ENCODE measurements at regions not wholly inside any gene's neighbourhood (a gene's known extent, or its start where the extent isn't known, plus 50 kb on each side); places are given as distances from the start of the nearest gene placed in this dataset.

DNA sequence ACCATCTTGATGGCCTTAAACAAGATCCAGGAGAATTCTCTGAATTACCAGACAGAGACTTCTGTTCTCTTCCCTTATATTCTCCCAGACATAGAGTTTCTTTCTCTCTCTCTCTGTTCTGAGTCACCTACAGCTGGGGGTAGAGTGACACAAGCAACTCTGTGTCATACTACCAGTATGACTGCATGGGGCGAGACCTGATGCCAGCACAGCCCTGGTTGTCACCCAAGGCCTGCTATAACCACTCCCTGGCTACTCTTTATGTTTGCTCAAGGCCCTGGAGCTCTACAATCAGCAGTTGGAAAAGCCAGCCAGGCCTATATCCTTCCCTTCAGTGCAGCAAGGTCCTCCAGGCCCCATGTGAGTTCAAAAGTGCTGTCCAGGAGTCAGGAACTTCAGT, 114.2 kb upstream of the TENT5D start:
- TF ChIP-seq, protein P1, sequence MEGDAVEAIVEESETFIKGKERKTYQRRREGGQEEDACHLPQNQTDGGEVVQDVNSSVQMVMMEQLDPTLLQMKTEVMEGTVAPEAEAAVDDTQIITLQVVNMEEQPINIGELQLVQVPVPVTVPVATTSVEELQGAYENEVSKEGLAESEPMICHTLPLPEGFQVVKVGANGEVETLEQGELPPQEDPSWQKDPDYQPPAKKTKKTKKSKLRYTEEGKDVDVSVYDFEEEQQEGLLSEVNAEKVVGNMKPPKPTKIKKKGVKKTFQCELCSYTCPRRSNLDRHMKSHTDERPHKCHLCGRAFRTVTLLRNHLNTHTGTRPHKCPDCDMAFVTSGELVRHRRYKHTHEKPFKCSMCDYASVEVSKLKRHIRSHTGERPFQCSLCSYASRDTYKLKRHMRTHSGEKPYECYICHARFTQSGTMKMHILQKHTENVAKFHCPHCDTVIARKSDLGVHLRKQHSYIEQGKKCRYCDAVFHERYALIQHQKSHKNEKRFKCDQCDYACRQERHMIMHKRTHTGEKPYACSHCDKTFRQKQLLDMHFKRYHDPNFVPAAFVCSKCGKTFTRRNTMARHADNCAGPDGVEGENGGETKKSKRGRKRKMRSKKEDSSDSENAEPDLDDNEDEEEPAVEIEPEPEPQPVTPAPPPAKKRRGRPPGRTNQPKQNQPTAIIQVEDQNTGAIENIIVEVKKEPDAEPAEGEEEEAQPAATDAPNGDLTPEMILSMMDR (IDR thresholded peaks at IDR 0.05): no peak
- TF ChIP-seq POLR2A (IDR thresholded peaks at IDR 0.05): no peak
